NCI-H2227 treated with DMSO at 0.1 percent for 48 hours (cell line): ENCODE measurements at regions not wholly inside any gene's neighbourhood (a gene's known extent, or its start where the extent isn't known, plus 50 kb on each side); places are given as distances from the start of the nearest gene placed in this dataset.

Experiments used
- DNase-seq: peaks from one replicate; lab custom pipeline; 2025; lab: John Stamatoyannopoulos, UW

DNA sequence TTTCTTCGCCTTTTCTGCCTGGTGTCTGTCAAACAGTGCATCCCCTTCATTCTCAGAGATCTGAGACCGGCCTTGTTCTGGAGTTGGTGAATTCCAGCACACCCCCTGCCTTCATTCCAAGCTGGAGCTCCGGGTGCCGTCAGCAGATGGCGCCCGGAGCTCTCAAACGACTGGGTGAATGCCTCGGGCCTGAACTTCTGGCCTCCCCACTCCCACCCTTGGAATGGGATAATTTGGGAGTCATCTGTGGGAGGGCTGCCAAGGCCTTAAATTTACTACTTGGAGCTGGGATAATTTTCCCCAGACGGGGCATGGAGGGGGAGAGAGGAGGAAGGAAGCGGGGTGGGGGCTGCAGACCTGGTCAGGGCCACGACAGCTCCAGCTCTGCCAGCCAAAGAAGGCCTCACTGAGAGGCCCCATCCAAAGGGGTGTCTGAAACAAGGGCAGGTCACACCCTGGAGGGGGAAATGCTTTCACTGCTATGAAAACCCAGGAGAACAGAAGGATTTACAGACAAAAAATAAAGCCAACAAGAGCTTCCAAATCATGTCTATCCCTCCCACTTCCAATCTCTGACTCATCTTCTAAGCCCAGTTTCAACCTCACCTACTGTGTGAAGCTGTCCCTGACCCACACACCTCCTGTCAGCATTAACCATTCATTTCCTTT lies 187.9 kb downstream of the OPA1 start:
- DNase-seq = no peak

DNA sequence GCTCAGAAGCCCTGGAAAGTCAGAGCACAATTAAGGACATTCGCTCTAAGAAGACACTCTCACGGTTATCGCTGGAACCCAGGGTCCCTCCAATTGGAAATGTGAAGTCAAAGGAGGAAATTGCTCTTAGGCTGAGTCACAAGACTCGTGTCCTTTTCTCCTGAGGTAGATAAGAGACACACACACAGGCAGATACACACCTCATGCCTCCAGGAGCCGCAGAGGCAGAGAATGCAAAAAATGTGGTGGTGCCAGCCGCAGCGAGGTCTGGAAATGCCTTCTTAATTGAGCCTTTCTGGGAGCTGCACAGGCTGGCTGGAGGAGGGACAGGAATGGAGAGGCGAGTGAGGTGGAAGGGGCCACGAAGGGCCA lies 189.3 kb downstream of the OPA1 start:
- no peak for DNase-seq

DNA sequence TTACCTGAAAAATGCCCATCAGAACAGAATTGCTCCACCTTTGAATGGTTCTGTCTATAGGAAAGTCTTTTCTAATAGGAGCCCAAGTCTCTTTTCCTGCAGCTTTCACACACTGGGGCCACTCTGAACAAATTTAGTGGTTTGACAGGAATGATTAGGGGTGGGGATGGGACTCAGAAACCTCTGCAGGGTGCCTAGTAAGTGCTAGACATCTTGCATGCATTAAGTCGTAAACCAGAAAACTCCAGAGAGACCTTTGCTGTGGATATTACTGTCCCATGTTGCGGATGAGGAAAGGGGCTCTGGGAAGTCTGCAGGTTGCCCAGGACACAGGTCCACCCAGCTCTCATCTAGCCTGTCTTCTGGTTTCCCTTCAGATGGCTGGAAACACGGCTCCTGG lies 189.7 kb downstream of the OPA1 start:
- no peak for DNase-seq

DNA sequence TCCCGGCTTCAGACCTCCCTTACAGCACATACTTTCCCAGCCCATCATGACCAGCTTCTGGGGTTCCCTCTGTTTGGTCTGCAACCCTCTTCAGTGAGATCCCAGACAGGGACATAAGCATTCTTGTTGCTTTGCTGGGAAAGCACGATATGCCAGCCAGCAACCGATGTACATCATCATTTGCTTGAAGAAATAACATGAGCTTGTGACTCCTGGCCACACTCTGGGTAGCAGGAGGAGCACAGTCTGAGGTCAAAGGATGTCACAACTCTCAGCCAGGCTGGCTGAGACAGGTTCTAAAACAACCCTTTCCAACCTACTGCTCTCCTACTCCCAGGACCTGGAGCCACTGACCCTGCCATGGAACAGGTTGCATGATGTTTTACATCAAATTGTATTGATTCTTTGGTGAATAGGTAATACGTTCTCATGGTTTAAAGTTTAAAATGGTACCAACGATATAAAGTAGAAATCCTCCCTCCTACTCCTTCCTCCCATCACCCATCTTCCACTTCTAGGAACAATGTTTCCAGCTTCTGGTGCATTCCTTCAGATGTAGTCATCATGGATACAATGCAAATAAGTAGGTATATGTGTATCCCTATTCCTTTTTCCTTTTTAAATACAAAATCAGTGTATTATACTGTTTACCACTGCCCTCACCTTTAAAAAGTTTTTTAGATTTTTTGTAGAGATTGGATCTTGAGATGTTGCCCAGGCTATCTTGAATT lies 190.3 kb downstream of the OPA1 start:
- DNase-seq = no peak

DNA sequence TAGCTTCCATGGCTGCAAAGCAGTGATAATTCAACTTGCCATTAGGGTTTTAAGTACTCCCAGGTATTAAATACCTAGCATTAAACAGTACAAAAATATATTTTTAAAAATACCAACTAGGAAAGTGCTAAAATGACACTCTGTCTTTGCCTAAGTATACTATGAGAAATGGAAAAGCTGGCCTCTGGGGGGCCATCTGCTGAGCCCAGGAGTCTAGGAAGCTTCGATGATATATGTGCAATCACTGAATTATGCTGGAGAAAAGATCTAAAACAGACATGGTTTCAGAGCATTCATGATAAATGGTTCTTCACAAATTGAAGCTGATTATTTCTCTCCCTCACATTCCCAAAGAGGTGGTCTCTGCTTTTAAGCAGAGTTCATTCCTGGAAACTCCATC lies 191.8 kb downstream of the OPA1 start:
- no peak for DNase-seq

DNA sequence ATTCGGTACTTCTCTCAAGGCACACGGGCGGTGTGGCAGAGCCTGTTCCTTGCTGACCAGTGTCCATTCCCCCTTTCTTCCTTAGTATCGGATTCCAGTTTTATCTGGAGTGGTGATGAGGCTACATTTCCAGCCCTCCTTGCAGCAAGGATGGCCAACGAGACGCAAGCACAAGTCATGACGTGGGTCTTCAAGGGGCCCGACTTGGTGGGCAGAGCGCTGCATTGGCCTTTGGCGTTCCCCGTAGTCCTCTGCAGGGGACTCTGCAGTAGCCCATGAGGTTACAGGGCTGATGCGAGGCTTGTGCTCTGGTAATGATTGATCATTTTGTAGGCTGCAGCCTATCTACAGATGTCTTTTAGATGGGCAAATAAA lies 194.5 kb downstream of the OPA1 start:
- no peak for DNase-seq

DNA sequence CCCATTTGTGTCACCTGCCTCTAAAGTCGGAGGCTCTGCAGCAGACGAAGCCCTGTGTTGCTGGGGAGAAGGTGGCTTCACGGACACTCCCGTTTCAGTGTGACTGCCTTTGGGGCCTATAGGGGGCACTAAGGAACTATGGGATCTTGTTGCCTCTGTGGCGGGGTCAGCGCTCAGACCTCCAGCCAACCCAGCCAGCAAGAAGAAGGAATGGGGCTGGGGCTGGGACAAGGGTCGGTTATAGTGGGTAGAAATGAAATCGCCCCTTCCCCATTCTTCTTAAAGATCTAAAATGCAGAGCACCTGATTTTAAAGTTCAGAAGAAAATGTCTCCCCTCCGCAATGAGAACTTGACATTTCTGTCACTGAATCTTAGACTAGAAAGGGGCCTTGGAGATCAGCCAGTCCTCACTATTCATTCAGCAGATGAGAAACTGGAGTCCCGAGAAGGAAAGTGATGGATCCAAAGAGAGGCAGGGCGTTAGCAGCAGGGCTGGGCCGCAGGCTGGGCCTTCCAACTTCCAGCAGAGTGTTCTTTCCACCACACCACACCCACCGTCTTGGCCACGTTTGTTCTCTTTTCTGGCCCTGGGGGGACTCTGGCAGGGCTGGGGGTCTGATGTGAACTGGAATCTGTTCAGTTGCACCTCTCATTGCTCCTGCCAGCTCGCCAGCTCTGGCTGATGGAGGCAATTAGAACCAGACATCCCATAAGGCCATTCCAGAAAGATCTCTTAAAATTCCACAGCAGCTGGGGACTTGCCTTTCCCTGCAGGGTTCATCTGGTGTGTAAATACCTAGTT lies 195.4 kb downstream of the OPA1 start:
- DNase-seq = no peak

DNA sequence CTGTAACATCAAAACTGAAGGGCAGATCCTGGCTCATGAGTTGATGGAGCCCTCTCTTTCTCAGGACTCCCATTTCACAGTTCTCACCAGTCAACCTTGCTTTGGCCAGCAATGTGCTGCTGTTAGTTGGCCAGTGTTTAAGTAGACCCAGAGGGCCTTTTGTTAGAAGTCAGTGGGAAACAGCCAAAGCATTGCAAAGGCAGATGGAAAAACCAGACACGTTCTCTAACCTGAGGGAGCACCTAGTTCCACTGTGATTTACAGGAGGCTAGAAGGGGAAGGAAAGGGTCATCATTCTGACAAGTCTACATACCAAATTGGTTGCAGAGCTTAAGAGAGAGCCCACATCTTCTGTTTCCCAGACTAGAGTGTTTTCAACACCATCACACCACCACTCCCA lies 196.4 kb downstream of the OPA1 start:
- no peak for DNase-seq

DNA sequence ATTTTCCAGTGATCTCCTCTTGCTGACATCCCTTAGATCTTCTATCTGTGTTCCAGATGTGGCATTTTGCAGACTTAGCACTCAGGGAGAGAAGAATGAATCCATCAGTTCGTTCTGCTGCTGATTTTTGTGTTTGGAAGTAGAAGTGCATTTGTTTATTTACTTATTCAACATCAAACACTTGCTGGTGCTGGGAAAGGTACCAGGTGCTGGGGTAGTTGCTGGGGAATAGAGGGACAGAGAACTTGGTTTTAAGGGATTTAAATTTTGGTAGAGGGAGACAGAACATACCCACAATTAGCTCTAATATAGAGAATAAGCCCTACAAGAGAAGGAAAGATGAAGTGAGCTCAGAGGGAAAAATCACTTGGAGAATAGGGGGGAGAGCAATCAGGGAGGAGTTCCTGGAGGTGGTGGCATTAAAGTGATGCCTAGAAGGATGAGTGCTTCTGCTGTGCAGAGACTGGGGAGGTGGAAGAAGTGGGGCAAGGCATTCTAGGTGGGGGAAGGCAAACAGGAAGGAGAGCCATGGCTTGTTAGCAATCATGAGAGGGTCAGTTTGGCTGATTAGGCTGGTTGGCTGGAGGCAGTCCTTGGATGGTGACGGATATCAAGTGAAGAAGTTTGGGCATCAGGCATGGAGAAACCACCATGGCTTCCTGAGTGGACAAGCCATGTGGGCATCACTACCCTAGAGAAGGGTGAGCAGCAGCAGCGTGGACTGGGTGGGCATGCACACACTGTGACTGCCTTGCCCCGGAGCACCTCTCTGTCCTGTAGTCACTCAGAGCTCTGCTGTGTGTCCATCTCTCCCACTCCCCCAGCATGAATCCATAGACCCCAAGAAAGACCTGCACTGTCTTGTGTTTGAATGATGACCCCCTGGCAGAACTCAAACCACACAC lies 197.3 kb downstream of the OPA1 start:
- DNase-seq = no peak

DNA sequence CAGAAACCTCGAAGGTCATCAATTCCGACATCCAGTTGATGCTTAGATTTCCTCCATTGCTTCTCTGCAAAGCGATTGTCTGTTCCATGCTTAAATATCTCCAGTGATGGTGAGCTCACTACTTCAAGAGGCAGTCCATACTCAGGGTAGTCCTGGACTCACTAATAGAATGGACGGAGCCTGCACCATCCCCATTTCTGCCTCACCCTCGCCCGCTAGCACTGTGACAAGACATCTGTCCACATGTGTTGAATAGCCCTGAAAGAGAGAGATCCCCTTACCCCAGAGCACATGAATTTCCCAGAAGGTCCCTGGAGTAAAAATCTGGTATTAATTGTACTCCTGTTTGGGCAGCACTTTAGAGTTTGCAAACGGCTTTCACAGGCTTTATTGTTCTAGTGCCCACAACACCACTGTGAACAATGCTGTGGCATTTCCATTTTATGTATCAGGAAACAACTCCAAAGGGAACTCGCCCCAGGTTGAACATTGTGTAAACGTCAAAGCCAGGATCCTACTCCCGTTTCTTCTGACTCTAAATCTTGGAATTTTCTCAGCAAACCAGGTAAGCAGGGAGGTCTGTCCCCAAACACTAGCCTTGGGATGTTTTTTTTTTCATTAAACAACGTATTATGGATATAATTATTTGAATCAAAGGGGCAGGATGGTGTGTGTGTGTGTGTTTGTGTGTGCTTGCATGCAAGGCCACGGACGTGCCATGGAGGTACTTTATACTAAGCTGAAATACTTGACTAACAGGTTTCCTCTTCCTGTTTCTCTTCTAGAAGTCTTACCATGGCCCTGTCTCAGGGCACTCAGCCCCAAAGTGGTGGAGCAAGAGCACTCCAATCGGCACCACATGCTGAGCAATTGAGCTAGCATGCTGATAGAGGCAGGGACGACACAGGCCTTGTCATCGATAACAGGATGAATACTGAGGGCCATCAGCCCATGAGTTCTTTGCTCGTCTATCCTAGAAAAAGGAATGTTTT lies 198.3 kb downstream of the OPA1 start:
- no peak for DNase-seq

DNA sequence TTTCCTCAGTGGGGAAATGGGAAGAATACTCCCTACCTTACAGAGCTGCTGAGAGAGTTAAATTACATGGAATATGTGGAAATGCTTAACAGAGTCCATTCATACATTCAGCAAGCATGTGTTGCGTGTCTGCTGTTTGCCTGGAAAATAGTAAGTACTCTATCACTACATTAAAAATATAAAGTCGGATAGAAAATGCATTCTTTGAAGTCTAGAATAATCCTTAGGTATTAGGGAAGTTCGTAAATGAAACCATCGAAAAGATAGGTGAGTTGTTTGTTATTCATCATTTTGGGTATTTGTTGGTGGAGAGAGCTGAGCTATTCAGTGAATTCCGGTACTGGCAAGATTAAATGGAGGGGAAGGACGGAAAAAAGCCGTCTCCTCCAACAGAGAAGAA lies 200.1 kb downstream of the OPA1 start:
- DNase-seq = no peak

DNA sequence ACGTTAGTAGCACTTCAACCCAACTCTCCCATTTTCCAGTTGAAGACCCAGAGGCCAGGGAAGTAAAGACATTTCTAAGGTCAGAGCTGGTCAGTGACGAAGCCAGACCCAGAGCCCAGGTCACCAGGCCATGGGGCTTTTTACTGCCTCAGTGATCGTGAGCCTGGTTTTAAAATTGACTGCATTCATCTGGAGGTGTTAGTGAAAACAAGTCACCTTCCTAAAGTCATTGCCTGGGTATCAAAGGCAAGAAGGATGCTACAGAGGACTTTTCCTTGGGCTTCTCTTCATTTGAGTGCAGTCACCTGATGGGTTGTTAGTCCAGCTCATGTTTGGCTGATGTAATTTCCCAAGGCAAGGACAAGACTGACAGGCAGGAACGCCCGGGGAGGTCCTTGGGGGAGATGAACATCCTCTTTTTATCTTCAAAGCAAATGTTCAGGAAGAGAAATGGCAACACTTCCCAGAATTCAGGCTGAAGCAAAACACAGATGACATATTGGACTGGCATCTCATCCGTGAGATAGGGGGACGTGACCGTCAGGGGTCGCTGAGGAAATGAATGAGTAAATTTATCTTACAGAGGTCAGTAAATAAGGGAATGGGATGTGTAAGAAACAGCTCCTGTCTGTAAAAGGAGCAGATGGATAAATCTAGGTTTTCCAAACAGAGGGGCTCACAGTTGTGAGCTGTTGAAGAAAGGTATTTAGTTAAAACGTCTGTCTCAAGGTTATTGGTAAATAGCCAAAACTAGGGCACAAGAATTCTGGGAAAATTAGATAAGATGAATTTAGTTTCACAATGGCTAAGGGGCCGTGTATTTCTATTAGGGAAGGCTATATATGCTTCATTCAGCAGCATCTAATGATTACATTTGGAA lies 201.2 kb downstream of the OPA1 start:
- DNase-seq = no peak

DNA sequence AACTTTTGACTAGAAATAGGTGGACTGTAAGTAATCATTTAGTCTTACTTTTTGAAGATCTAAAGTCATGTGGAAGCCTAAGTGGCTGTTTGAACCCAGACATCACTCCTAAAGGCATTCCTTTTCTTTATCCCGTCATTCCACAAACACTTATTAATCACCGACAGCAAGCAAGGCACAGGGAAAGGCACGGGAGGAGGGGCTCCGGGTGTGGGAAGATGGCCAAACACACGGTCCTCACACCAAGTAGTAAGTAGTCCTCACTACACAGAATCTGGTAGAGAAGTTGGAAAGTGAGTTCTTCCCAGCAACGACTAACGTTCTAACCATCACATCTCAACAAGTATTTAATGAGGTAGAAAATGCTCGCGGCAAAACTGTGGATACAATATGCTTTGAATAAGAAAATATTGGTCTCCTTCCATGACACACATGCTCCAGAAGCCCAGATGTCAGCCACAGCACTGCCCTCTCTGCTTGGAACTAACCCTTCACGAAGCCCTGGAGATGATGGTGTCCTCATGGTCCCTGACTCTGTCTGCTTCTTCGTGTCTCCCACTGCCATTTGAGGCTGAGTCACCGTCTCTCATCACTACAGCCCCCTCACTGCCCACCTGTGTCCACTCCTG lies 202.2 kb downstream of the OPA1 start:
- DNase-seq = no peak

DNA sequence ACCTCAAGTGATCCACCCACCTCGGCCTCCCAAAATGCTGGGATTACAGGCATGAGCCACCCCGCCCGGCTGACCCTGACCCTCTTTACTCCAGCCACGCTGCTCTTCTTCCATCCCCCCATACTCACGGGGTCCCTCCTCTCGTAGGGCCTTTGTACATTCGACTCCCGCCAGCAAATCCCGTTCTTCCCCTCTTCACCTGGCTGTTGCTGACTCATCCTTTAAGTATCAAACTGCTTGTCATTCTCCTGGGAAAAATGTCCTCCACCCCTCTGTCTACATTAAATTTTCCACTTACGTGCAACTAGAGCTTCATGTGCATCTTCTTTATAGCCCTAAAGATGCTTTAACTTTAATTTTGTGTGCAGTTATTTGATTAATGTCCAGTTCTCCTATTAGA lies 203.1 kb downstream of the OPA1 start:
- no peak for DNase-seq

DNA sequence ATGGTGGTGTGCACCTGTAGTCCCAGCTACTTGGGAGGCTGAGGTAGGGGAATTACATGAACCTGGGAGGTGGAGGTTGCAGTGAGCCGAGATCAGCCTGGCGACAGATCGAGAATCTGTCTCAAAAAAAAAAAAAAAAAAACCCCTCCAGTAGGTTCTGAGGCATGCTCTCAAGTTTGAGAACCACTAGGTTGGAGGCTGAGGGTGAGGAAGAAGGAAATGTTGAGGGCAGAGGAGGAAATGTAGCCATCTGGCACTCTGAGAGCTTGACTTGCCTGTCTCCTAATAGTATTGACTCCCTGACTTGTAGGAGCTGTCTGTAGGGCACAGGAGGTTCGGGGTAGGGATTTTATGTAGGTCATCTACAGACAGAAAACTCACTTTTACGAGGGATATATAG lies 204.6 kb downstream of the OPA1 start:
- no peak for DNase-seq

DNA sequence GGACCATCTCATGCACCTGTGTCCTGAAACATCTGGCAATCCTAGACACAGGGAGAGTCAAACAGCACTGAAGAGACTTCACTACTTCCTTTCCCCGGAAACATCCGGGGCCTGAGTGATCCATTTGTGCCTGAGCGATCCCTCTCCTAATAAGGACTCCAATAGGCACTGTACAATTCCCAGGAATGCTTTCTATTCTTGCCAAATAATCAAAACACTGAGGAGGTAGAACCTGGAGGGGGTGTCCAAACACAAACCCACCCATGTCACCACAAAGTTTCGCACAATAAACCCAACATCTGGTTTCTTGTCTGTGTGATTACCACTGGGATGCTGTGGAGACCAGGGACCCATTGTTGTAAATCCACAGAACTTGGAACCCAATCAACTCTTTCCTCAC lies 205.0 kb downstream of the OPA1 start:
- DNase-seq = no peak

DNA sequence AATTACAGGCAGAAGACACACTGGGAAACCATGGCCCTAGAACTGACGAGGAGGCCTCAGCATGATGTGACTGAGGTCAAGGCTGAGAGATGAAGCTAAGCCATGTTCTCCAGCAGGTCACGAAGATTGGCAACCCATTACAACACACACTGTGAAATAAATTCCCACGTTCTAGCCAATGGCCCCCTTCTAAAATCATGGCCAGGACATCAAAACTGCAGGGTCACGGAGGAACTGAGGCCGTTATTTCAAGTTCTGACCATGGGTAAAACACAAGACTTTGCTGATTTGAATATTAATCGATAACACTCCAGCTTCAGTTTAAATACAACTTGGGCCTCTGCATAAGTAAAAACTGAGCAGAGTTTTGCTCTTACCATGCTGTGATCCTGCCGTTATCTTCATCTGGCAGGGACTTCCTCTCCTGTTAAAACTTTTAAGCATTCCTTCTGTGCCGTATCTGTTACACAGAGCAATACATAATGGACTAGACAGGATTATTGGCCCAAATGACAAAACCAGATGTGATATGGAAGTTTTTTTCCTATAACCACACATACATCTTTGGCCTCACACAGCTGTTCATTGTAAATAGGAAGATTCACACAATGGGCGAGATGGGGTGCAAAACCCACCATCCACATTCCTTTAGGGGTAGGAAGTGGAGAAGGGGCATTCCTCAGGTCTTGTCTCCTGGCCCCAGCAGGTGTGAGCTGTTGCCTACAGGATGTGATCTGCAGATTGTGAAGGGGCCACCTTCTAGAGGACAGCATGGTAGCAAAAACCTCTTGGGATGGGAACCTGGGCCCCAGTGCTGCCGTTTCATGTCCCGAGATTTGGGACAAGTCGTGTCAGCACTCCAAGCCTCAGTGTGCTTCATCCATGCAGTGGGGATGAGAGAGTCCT lies 207.4 kb downstream of the OPA1 start:
- DNase-seq = no peak

DNA sequence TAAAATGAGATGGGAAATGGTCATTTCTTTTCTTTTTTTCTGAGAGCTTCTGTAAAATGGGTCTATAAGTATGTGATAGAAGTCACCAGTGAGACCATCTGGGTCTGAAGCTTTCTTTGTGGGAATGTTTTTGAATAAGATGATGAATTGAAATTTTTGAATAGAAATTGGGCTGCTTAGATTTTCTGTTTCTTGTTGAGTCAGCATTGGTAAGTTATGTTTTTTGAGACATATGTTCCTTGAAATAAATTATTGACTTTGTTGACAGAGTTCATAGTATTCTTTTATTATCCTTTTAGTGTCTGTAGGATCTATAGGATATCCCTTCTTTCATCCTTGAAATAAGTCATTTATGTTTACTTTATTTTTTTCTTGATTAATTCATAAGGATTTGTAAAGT lies 208.1 kb downstream of the OPA1 start:
- DNase-seq = no peak
